OCI-LY1 (cell line): ENCODE measurements at regions not wholly inside any gene's neighbourhood (a gene's known extent, or its start where the extent isn't known, plus 50 kb on each side); places are given as distances from the start of the nearest gene placed in this dataset.
"Not testable (repeated sequence)": the region's sequence is repeated elsewhere in the genome, so short reads cannot be mapped to it uniquely, and the experiment has no call there.

ENCODE experiments used
- H2AFZ ChIP-seq: fragments of 200-600 bp; sonication (generic), shearing (Covaris generic); 2 replicates; pipeline ENCODE4 v1.6.0; 2014; ENCODE audit warnings: antibody characterized with exemption, mild to moderate bottlenecking, low read length
- H3F3A ChIP-seq: fragments of 200-600 bp; sonication (generic), shearing (Covaris generic); 2 replicates; pipeline ENCODE4 v1.6.0; 2014; ENCODE audit warnings: mild to moderate bottlenecking, antibody characterized with exemption, low read length, moderate library complexity; ENCODE audit not compliant: insufficient read depth
- H3K27ac ChIP-seq: fragments of 200-600 bp; sonication (generic); 2 replicates; pipeline ENCODE4 v1.5.1; 2014; ENCODE audit warnings: low read length, mixed run types, mild to moderate bottlenecking, low read depth; ENCODE audit not compliant: poor library complexity, severe bottlenecking
- H3K27me3 ChIP-seq: fragments of 200-600 bp; sonication (generic); 2 replicates; pipeline ENCODE4 v1.6.0; 2014; ENCODE audit warnings: antibody characterized with exemption, mild to moderate bottlenecking, low read length, moderate library complexity; ENCODE audit not compliant: insufficient read depth
- H3K36me3 ChIP-seq: fragments of 200-600 bp; sonication (generic); 2 replicates; pipeline ENCODE4 v1.6.1; 2014; ENCODE audit warnings: mild to moderate bottlenecking, antibody characterized with exemption, low read length, moderate library complexity, mixed read lengths; ENCODE audit not compliant: insufficient read depth
- H3K4me1 ChIP-seq: fragments of 200-600 bp; sonication (generic); 2 replicates; pipeline ENCODE4 v1.5.1; 2014; ENCODE audit warnings: mild to moderate bottlenecking, low read length, moderate library complexity; ENCODE audit not compliant: insufficient read depth, severe bottlenecking
- H3K4me2 ChIP-seq: fragments of 200-600 bp; sonication (generic), shearing (Covaris generic); 2 replicates; pipeline ENCODE4 v1.6.1; 2014; ENCODE audit warnings: low read length
- H3K4me3 ChIP-seq: fragments of 200-600 bp; sonication (generic); 2 replicates; pipeline ENCODE4 v1.5.1; 2014; ENCODE audit warnings: low read length, low read depth, mild to moderate bottlenecking, mixed read lengths; ENCODE audit not compliant: poor library complexity, severe bottlenecking
- H3K79me2 ChIP-seq: fragments of 200-600 bp; shearing (Covaris generic); 2 replicates; pipeline ENCODE4 v1.6.1; 2016; ENCODE audit warnings: mixed run types, low read length, mixed read lengths; ENCODE audit not compliant: insufficient read depth
- H3K9ac ChIP-seq: fragments of 200-600 bp; sonication (generic), shearing (Covaris generic); 2 replicates; pipeline ENCODE4 v1.6.1; 2014; ENCODE audit warnings: mild to moderate bottlenecking, low read length, mixed read lengths
- H3K9me2 ChIP-seq: fragments of 200-600 bp; sonication (generic), shearing (Covaris generic); 2 replicates; pipeline ENCODE4 v1.6.1; 2014; ENCODE audit warnings: low read depth, mild to moderate bottlenecking, low read length, mixed read lengths
- H3K9me3 ChIP-seq: fragments of 200-600 bp; shearing (Covaris generic); 2 replicates; pipeline ENCODE4 v1.6.1; 2014; ENCODE audit warnings: low read length, mixed read lengths
- H4K20me1 ChIP-seq: fragments of 200-600 bp; sonication (generic), shearing (Covaris generic); 2 replicates; pipeline ENCODE4 v1.6.0; 2016; ENCODE audit warnings: mild to moderate bottlenecking, low read length; ENCODE audit not compliant: insufficient read depth

GRCh38 chr9:42325561-42325960 is 142.1 kb downstream of the SPATA31A6 start:
- H3K27ac ChIP-seq, H3K36me3 ChIP-seq, H4K20me1 ChIP-seq, H3K4me1 ChIP-seq, H3K4me2 ChIP-seq, H3K9me2 ChIP-seq, H3F3A ChIP-seq, H3K9me3 ChIP-seq, H3K27me3 ChIP-seq, H3K9ac ChIP-seq, H2AFZ ChIP-seq, H3K4me3 ChIP-seq, H3K79me2 ChIP-seq: not testable (repeated sequence)

- H3K27ac ChIP-seq, H4K20me1 ChIP-seq, H3K9me2 ChIP-seq, H2AFZ ChIP-seq, H3K4me1 ChIP-seq, H3K4me3 ChIP-seq, H3F3A ChIP-seq, H3K9ac ChIP-seq, H3K27me3 ChIP-seq, H3K79me2 ChIP-seq, H3K36me3 ChIP-seq, H3K4me2 ChIP-seq, H3K9me3 ChIP-seq: not testable (repeated sequence)
Observed at GRCh38 chr9:42326482-42326881, 143.0 kb downstream of the SPATA31A6 start.

- not testable (repeated sequence) for H3K4me1 ChIP-seq, H3K4me3 ChIP-seq, H3K4me2 ChIP-seq, H3K36me3 ChIP-seq, H4K20me1 ChIP-seq, H3K27me3 ChIP-seq, H3K9me3 ChIP-seq, H2AFZ ChIP-seq, H3K9me2 ChIP-seq, H3K79me2 ChIP-seq, H3K9ac ChIP-seq, H3K27ac ChIP-seq, H3F3A ChIP-seq
Observed at GRCh38 chr9:42335342-42335741, 151.9 kb downstream of the SPATA31A6 start.

GRCh38 chr9:42335984-42336657 is 152.7 kb downstream of the SPATA31A6 start:
- H3K9ac ChIP-seq, H3K9me3 ChIP-seq, H3F3A ChIP-seq, H3K4me1 ChIP-seq, H3K27me3 ChIP-seq, H3K27ac ChIP-seq, H3K79me2 ChIP-seq, H3K9me2 ChIP-seq, H3K36me3 ChIP-seq, H3K4me2 ChIP-seq, H4K20me1 ChIP-seq, H3K4me3 ChIP-seq, H2AFZ ChIP-seq: not testable (repeated sequence)

- not testable (repeated sequence) for H3K79me2 ChIP-seq, H3K36me3 ChIP-seq, H3K4me2 ChIP-seq, H3K4me3 ChIP-seq, H4K20me1 ChIP-seq, H3K9ac ChIP-seq, H3F3A ChIP-seq, H3K27me3 ChIP-seq, H3K4me1 ChIP-seq, H3K9me2 ChIP-seq, H2AFZ ChIP-seq, H3K9me3 ChIP-seq, H3K27ac ChIP-seq
Observed at GRCh38 chr9:42338275-42338674, 154.8 kb downstream of the SPATA31A6 start.

GRCh38 chr9:42339671-42340434 is 156.4 kb downstream of the SPATA31A6 start:
- not testable (repeated sequence) for H3K79me2 ChIP-seq, H3K9ac ChIP-seq, H2AFZ ChIP-seq, H3K4me2 ChIP-seq, H3K9me2 ChIP-seq, H3K9me3 ChIP-seq, H3K27me3 ChIP-seq, H3K36me3 ChIP-seq, H3K4me3 ChIP-seq, H3K4me1 ChIP-seq, H3K27ac ChIP-seq, H3F3A ChIP-seq, H4K20me1 ChIP-seq

- H3K27ac ChIP-seq, H3K4me3 ChIP-seq, H2AFZ ChIP-seq, H3K36me3 ChIP-seq, H3F3A ChIP-seq, H3K27me3 ChIP-seq, H3K9me3 ChIP-seq, H3K9ac ChIP-seq, H3K79me2 ChIP-seq, H4K20me1 ChIP-seq, H3K4me2 ChIP-seq, H3K4me1 ChIP-seq, H3K9me2 ChIP-seq: not testable (repeated sequence)
Observed at GRCh38 chr9:42340435-42340723, 156.9 kb downstream of the SPATA31A6 start.

- H3F3A ChIP-seq, H3K9ac ChIP-seq, H3K4me2 ChIP-seq, H3K9me2 ChIP-seq, H4K20me1 ChIP-seq, H3K79me2 ChIP-seq, H3K4me3 ChIP-seq, H3K27me3 ChIP-seq, H3K27ac ChIP-seq, H3K4me1 ChIP-seq, H2AFZ ChIP-seq, H3K36me3 ChIP-seq, H3K9me3 ChIP-seq: not testable (repeated sequence)
Observed at GRCh38 chr9:42341860-42342259, 158.4 kb downstream of the SPATA31A6 start.
